SK-N-SH (cell line): ENCODE measurements at regions not wholly inside any gene's neighbourhood (a gene's known extent, or its start where the extent isn't known, plus 50 kb on each side); places are given as distances from the start of the nearest gene placed in this dataset.

Experiments used
- CTCF ChIA-PET: fragments of 300-600, 350-600 bp; formaldehyde crosslinking; extraction: SDS; loops from one replicate; lab custom pipeline; 2021; lab: Yijun Ruan, JAX
- POLR2A ChIA-PET: fragments of 350-600 bp; sonication (Branson Sonifier 250); formaldehyde crosslinking; extraction: SDS; loops from one replicate; lab custom pipeline; 2020; ENCODE audit warnings: antibody characterized with exemption, inconsistent platforms; lab: Yijun Ruan, JAX
- DNase-seq: peaks from one replicate; pipeline ENCODE4 v3.0.0; 2012
- H2AFZ ChIP-seq: fragments of 200-600 bp; sonication (generic); 2 replicates; pipeline ENCODE4 v1.8.1; 2016; ENCODE audit warnings: antibody characterized with exemption, mild to moderate bottlenecking, low read depth
- H3F3A ChIP-seq: fragments of 200-600 bp; sonication (generic); replicated peaks from 2 replicates; pipeline ENCODE3; 2016; ENCODE audit warnings: antibody characterized with exemption, mild to moderate bottlenecking; ENCODE audit not compliant: insufficient read depth
- H3K27ac ChIP-seq, 2 experiments: fragments of 200-500 bp in 1 of 2; fragments of 200-600 bp in 1 of 2; sonication (Bioruptor generic) in 1 of 2; sonication (generic), shearing (Covaris generic) in 1 of 2; 2 replicates each; pipeline versions ENCODE4 v1.5.1 to v1.6.1; 2014 to 2016; ENCODE audit warnings: low read depth in 2 of 2, inconsistent platforms in 1 of 2, low read length in 1 of 2, mild to moderate bottlenecking in 1 of 2, mixed read lengths in 1 of 2
- H3K27me3 ChIP-seq: fragments of 200-600 bp; sonication (generic), shearing (Covaris generic); 2 replicates; pipeline ENCODE4 v1.6.1; 2016; ENCODE audit warnings: mixed run types; ENCODE audit not compliant: insufficient read depth
- H3K36me3 ChIP-seq, 2 experiments: fragments of 200-500 bp in 1 of 2; fragments of 200-600 bp in 1 of 2; sonication (Bioruptor generic) in 1 of 2; sonication (generic) in 1 of 2; replicated peaks in 1 of 2; 2 replicates each; pipeline versions ENCODE3 to v1.5.1; 2014 to 2016; ENCODE audit warnings: low read length in 1 of 2, mild to moderate bottlenecking in 1 of 2; ENCODE audit not compliant: insufficient read depth in 2 of 2, control insufficient read depth in 1 of 2
- H3K4me1 ChIP-seq, 2 experiments: fragments of 200-500 bp in 1 of 2; fragments of 200-600 bp in 1 of 2; sonication (Bioruptor generic) in 1 of 2; sonication (generic), shearing (Covaris generic) in 1 of 2; 2 replicates each; pipeline versions ENCODE4 v1.5.1 to v1.6.1; 2014 to 2016; ENCODE audit warnings: low read depth in 1 of 2, low read length in 1 of 2, mixed run types in 1 of 2; ENCODE audit not compliant: insufficient read depth in 2 of 2, control insufficient read depth in 1 of 2
- H3K4me2 ChIP-seq: fragments of 200-600 bp; sonication (generic), shearing (Covaris generic); 2 replicates; pipeline ENCODE4 v1.6.1; 2017; ENCODE audit warnings: mixed run types
- H3K4me3 ChIP-seq, 2 experiments: fragments of 200-500 bp in 1 of 2; fragments of 200-600 bp in 1 of 2; sonication (Bioruptor generic) in 1 of 2; sonication (generic), shearing (Covaris generic) in 1 of 2; 2 replicates each; pipeline versions ENCODE4 v1.5.1 to v1.8.1; 2014 to 2016; ENCODE audit warnings: low read depth in 2 of 2, inconsistent platforms in 1 of 2, low read length in 1 of 2, mild to moderate bottlenecking in 1 of 2, mixed read lengths in 1 of 2, moderate library complexity in 1 of 2
- H3K79me2 ChIP-seq: fragments of 200-600 bp; sonication (generic); 2 replicates; pipeline ENCODE4 v1.8.1; 2017; ENCODE audit warnings: mild to moderate bottlenecking; ENCODE audit not compliant: insufficient read depth
- H3K9ac ChIP-seq: fragments of 200-600 bp; sonication (generic); 2 replicates; pipeline ENCODE4 v1.6.1; 2017; ENCODE audit warnings: mixed run types
- H3K9me2 ChIP-seq: fragments of 200-600 bp; sonication (generic); 2 replicates; pipeline ENCODE4 v1.6.1; 2017; ENCODE audit warnings: mixed run types
- H3K9me3 ChIP-seq: fragments of 200-600 bp; sonication (generic); 2 replicates; pipeline ENCODE4 v1.6.1; 2017; ENCODE audit warnings: mixed run types, mild to moderate bottlenecking, moderate library complexity
- H4K20me1 ChIP-seq: fragments of 200-600 bp; sonication (generic); 2 replicates; pipeline ENCODE4 v1.6.1; 2017; ENCODE audit warnings: mild to moderate bottlenecking, mixed run types; ENCODE audit not compliant: insufficient read depth
- CHD2 ChIP-seq: fragments of 150-350 bp; IDR thresholded peaks from 2 replicates; pipeline ENCODE4 v1.6.1; 2018; ENCODE audit warnings: low read length; ENCODE audit not compliant: partially characterized antibody
- CTCF ChIP-seq: fragments of 200-600 bp; sonication (generic); IDR thresholded peaks from 2 replicates; pipeline ENCODE4 v1.6.1; 2017; ENCODE audit warnings: antibody characterized with exemption, mild to moderate bottlenecking, moderate library complexity
- EP300 ChIP-seq, 2 experiments: IDR thresholded peaks; 2 replicates each; pipeline versions ENCODE4 v1.4.0 to v1.6.1; 2012; ENCODE audit warnings: borderline replicate concordance in 1 of 2, low read depth in 1 of 2, low read length in 1 of 2
- EZH2phosphoT487 ChIP-seq: fragments of 200-600 bp; sonication (generic); IDR thresholded peaks from 2 replicates; pipeline ENCODE4 v1.6.1; 2017; ENCODE audit warnings: low read depth, mixed run types, mild to moderate bottlenecking, antibody characterized with exemption, moderate library complexity, borderline replicate concordance
- FOSL2 ChIP-seq: IDR thresholded peaks from 2 replicates; pipeline ENCODE4 v1.4.0; 2012; ENCODE audit warnings: low read depth, mild to moderate bottlenecking, moderate library complexity, borderline replicate concordance
- FOXJ3 ChIP-seq: sonication (generic); formaldehyde crosslinking; IDR thresholded peaks from 2 replicates; pipeline ENCODE4 v1.5.1; 2020; ENCODE audit warnings: mild to moderate bottlenecking, missing genetic modification reagents
- FOXM1 ChIP-seq: IDR thresholded peaks from 2 replicates; pipeline ENCODE4 v1.4.0; 2012; ENCODE audit warnings: low read depth, mild to moderate bottlenecking
- GATA2 ChIP-seq: sonication (generic); formaldehyde crosslinking; IDR thresholded peaks from 2 replicates; pipeline ENCODE4 v1.5.0; 2020; ENCODE audit warnings: mild to moderate bottlenecking, missing genetic modification reagents
- MAX ChIP-seq: IDR thresholded peaks from 2 replicates; pipeline ENCODE4 v1.4.0; 2012; ENCODE audit warnings: low read depth
- NRF1 ChIP-seq: IDR thresholded peaks from 2 replicates; pipeline ENCODE4 v1.6.1; 2012; ENCODE audit warnings: low read depth, mild to moderate bottlenecking, low read length
- PBX3 ChIP-seq: IDR thresholded peaks from 2 replicates; pipeline ENCODE4; 2012
- POLR2AphosphoS5 ChIP-seq: IDR thresholded peaks from 2 replicates; pipeline ENCODE4 v1.6.1; 2012; ENCODE audit warnings: low read depth, low read length
- RAD21 ChIP-seq: IDR thresholded peaks from 2 replicates; pipeline ENCODE4 v1.6.1; 2012; ENCODE audit warnings: mild to moderate bottlenecking, low read length
- RCOR1 ChIP-seq: fragments of 150-350 bp; IDR thresholded peaks from 2 replicates; pipeline ENCODE4 v1.6.1; 2017; ENCODE audit warnings: antibody characterized with exemption, low read length
- RXRA ChIP-seq: IDR thresholded peaks from 2 replicates; pipeline ENCODE4 v1.4.0; 2012; ENCODE audit warnings: low read depth, mild to moderate bottlenecking, borderline replicate concordance
- SMC3 ChIP-seq: IDR thresholded peaks from 2 replicates; pipeline ENCODE4 v1.6.1; 2012; ENCODE audit warnings: low read depth, low read length, improper control_type of control experiment
- TAF1 ChIP-seq: IDR thresholded peaks from 2 replicates; pipeline ENCODE4 v1.6.1; 2012; ENCODE audit warnings: low read depth, mild to moderate bottlenecking, low read length, moderate library complexity, borderline replicate concordance
- TCF12 ChIP-seq: IDR thresholded peaks from 2 replicates; pipeline ENCODE4 v1.4.0; 2012
- TEAD4 ChIP-seq: IDR thresholded peaks from 2 replicates; pipeline ENCODE4 v1.4.0; 2012; ENCODE audit warnings: mild to moderate bottlenecking, borderline replicate concordance; ENCODE audit not compliant: insufficient read depth
- USF1 ChIP-seq: IDR thresholded peaks from 2 replicates; pipeline ENCODE4 v1.4.0; 2012; ENCODE audit warnings: low read depth, borderline replicate concordance
- YY1 ChIP-seq: IDR thresholded peaks from 2 replicates; pipeline ENCODE4 v1.4.0; 2012; ENCODE audit warnings: low read depth, mild to moderate bottlenecking
- WGBS: methylation state at CpG from one replicate; pipeline ENCODE4 v1.1.6; 2017; ENCODE audit warnings: low lambda C conversion rate; 5-methylcytosine and 5-hydroxymethylcytosine counted together

GRCh38 chr6:165001502-165002157 is 307.8 kb downstream of the C6orf118 start:
- POLR2A ChIA-PET, result no interaction called here
- H3F3A ChIP-seq, result no peaks in the 10 kb centered on the region

GRCh38 chr6:164998297-164998696 is 311.1 kb downstream of the C6orf118 start:
- CTCF ChIA-PET, result interaction anchor here (1.3 kb wide), 1 partner anchor 71 kb away, joined by 3 read pairs; no protein-coding TSS in a partner anchor
- no peak for TF ChIP-seq GATA2 (CRISPR knock-in tag)
- TF ChIP-seq FOXM1, result no peak
- TF ChIP-seq FOSL2, result no peak
- TF ChIP-seq EZH2phosphoT487, result no peak
- no peak for TF ChIP-seq TAF1
- no peak for TF ChIP-seq POLR2AphosphoS5
- no peak for TF ChIP-seq RXRA
- no peak for TF ChIP-seq NRF1
- no peak for TF ChIP-seq EP300 (IDR thresholded peaks at IDR 0.05; ENCODE audit: borderline replicate concordance in 1 of 2, low read depth in 1 of 2, low read length in 1 of 2)
- TF ChIP-seq YY1, result no peak
- no peak for TF ChIP-seq TEAD4
- no peak for TF ChIP-seq RAD21
- no peak for TF ChIP-seq CTCF
- TF ChIP-seq CHD2, result no peak
- no peak for TF ChIP-seq RCOR1
- TF ChIP-seq MAX, result no peak
- TF ChIP-seq SMC3, result no peak

More at GRCh38 chr6:165001502-165002157, 307.8 kb downstream of the C6orf118 start:
- WGBS, result 52% methylated on average over 16 of the region's 33 CpGs
- no peak overlapping the region for H3K4me3 ChIP-seq
- DNase-seq, result no peak
- CTCF ChIA-PET, result no interaction called here
- H3K27me3 ChIP-seq, result no peaks in the 10 kb centered on the region
- no peaks in the 10 kb centered on the region for H3K9me2 ChIP-seq
- H3K9ac ChIP-seq, result no peak overlapping the region
- H3K27ac ChIP-seq, result no peak overlapping the region
- TF ChIP-seq FOXJ3 (CRISPR knock-in tag) (no peak), NRF1 (no peak), RAD21 (no peak), PBX3 (no peak), EZH2phosphoT487 (no peak), FOXM1 (no peak), RXRA (no peak), TAF1 (no peak), TCF12 (no peak), USF1 (no peak)
- H3K4me2 ChIP-seq, result no peak overlapping the region
- no peaks in the 10 kb centered on the region; the same call in 1 of the 2 replicates for H3K9me3 ChIP-seq
- no peaks in the 10 kb centered on the region for H3K36me3 ChIP-seq
- H3K79me2 ChIP-seq, result no peaks in the 10 kb centered on the region
- H2AFZ ChIP-seq, result no peak overlapping the region
- no peaks in the 10 kb centered on the region for H4K20me1 ChIP-seq
- no peaks in the 10 kb centered on the region; a peak in 1 of 4 replicates for H3K4me1 ChIP-seq

More at GRCh38 chr6:164998297-164998696, 311.1 kb downstream of the C6orf118 start:
- WGBS, result 32% methylated on average over 8 of the region's 8 CpGs
- no peaks in the 10 kb centered on the region for H3K27me3 ChIP-seq
- no peaks in the 10 kb centered on the region for H3F3A ChIP-seq
- no peaks in the 10 kb centered on the region; a peak in 1 of 4 replicates for H3K4me1 ChIP-seq
- no peak overlapping the region for H2AFZ ChIP-seq
- no peak overlapping the region for H3K4me3 ChIP-seq
- H4K20me1 ChIP-seq, result no peaks in the 10 kb centered on the region
- H3K36me3 ChIP-seq, result no peaks in the 10 kb centered on the region
- DNase-seq, result no peak
- no peak overlapping the region for H3K9ac ChIP-seq
- H3K9me3 ChIP-seq, result no peaks in the 10 kb centered on the region
- H3K4me2 ChIP-seq, result no peak overlapping the region
- H3K27ac ChIP-seq, result no peak overlapping the region
- H3K9me2 ChIP-seq, result no peaks in the 10 kb centered on the region
- POLR2A ChIA-PET, result no interaction called here
- no peaks in the 10 kb centered on the region for H3K79me2 ChIP-seq
